ENCODE measurements at regions not wholly inside any gene's neighbourhood (a gene's known extent, or its start where the extent isn't known, plus 50 kb on each side); places are given as distances from the start of the nearest gene placed in this dataset.

GRCh38 chr7:93663561-93664299, 89.2 kb upstream of the CALCR start:
- H2AFZ ChIP-seq (replicated peaks; ENCODE audit: low read length, poor library complexity) = no peak overlapping the region
- H3K79me1 ChIP-seq (ENCODE audit: low read depth in 1 of 2, low read length in 2 of 2) = no peaks in the 10 kb centered on the region
- H3K56ac ChIP-seq (ENCODE audit: extremely low read depth, insufficient read depth, low read length) = no peak overlapping the region
- no peak overlapping the region for H2BK15ac ChIP-seq (ENCODE audit: low read depth, low read length)
- CTCF ChIA-PET = no interaction called here
- ATAC-seq (ENCODE audit: low read depth) = no peak
- no peak overlapping the region for H2BK5ac ChIP-seq (ENCODE audit: low read depth, low read length, poor library complexity, severe bottlenecking)
- H3K27ac ChIP-seq (ENCODE audit: insufficient read depth, low read length) = no peak overlapping the region
- H4K20me1 ChIP-seq (ENCODE audit: insufficient read depth, low read length) = no peaks in the 10 kb centered on the region
- no peak overlapping the region for H3K4me2 ChIP-seq (ENCODE audit: low read depth, low read length)
- no peak overlapping the region for H2AK5ac ChIP-seq (ENCODE audit: low read depth, low read length)
- no CpG with 5 or more reads among the region's 11 CpGs for WGBS, 2 experiments (ENCODE audit: extremely low coverage in 2 of 2, insufficient read length in 1 of 2)
- no peaks in the 10 kb centered on the region for H3K9me1 ChIP-seq (ENCODE audit: insufficient read depth, low read length)
- H3K4me3 ChIP-seq (ENCODE audit: insufficient read depth, low read depth, low read length) = no peak overlapping the region
- H4K8ac ChIP-seq (ENCODE audit: low read depth in 2 of 2, low read length in 2 of 2) = no peak overlapping the region
- POLR2A ChIA-PET (ENCODE audit: unreplicated experiment) = no interaction called here
- no peak overlapping the region for H3K9ac ChIP-seq (ENCODE audit: low read depth, low read length)
- H3K14ac ChIP-seq (replicated peaks; ENCODE audit: low read depth, low read length) = no peak overlapping the region
- no peak for DNase-seq
- no peak overlapping the region for H2BK20ac ChIP-seq (ENCODE audit: low read depth, low read length)
- H2BK120ac ChIP-seq (ENCODE audit: low read depth, low read length) = no peak overlapping the region
- H3K36me3 ChIP-seq (ENCODE audit: control insufficient read depth, insufficient read depth, low read length) = no peaks in the 10 kb centered on the region
- H4K91ac ChIP-seq (ENCODE audit: insufficient read depth, low read depth, low read length) = no peak overlapping the region
- BruUV-seq (replicated peaks) = no TSS peak
- H3K9me3 ChIP-seq (ENCODE audit: control insufficient read depth, insufficient read depth, low read length) = no peaks in the 10 kb centered on the region
- in situ Hi-C loops (cut with MboI; ENCODE audit: low sequenced_read_pairs) = no loop called here
- H3K18ac ChIP-seq (ENCODE audit: low read depth, low read length) = no peak overlapping the region
- intact Hi-C loops (cut with micrococcal nuclease) = no loop called here
- dilution Hi-C loops (cut with HindIII; ENCODE audit: low sequenced_read_pairs, unreplicated experiment) = no loop called here
- no peaks in the 10 kb centered on the region for H3K27me3 ChIP-seq (ENCODE audit: control insufficient read depth, insufficient read depth, low read length)
- H3K23ac ChIP-seq (ENCODE audit: low read depth, low read length) = no peak overlapping the region
- no peak overlapping the region for H2AK9ac ChIP-seq (replicated peaks; ENCODE audit: low read depth, low read length, poor library complexity)
- TF ChIP-seq MAZ (IDR thresholded peaks at IDR 0.05; ENCODE audit: borderline replicate concordance, low read depth, low read length) = no peak
- no peak for TF ChIP-seq CTCF (conservative IDR thresholded peaks at IDR 0.05; ENCODE audit: low read depth, low read length)
- no peak for TF ChIP-seq ELK1 (IDR thresholded peaks at IDR 0.05; ENCODE audit: borderline replicate concordance, low read depth, low read length)
- TF ChIP-seq RCOR1 (IDR thresholded peaks at IDR 0.05; ENCODE audit: insufficient replicate concordance, low read length) = no peak
- no peak for TF ChIP-seq RFX5 (IDR thresholded peaks at IDR 0.05; ENCODE audit: low read depth, low read length)
- TF ChIP-seq FOS (IDR thresholded peaks at IDR 0.05; ENCODE audit: low read depth, low read length) = no peak
- no peak overlapping the region for H3K4ac ChIP-seq (ENCODE audit: low read depth, low read length)
- H3K4me1 ChIP-seq (ENCODE audit: control insufficient read depth, insufficient read depth, low read length) = no peaks in the 10 kb centered on the region
- no peak overlapping the region for H4K5ac ChIP-seq (ENCODE audit: low read depth, low read length)

All from IMR-90 (cell line).